Esophagus muscularis mucosa (tissue), 3 donors: ENCODE measurements at regions not wholly inside any gene's neighbourhood (a gene's known extent, or its start where the extent isn't known, plus 50 kb on each side); places are given as distances from the start of the nearest gene placed in this dataset.

Experiments
- POLR2AphosphoS5 ChIP-seq, 2 donors: sonication (generic); formaldehyde crosslinking; IDR thresholded peaks; one replicate each; pipeline ENCODE4 v1.6.1; 2017; ENCODE audit warnings: antibody characterized with exemption in 2 of 2
- TF ChIP-seq, protein P1 (sequence below), 3 experiments: fragments of 200-600 bp in 2 of 3; fragments of 450-650 bp in 1 of 3; sonication (generic) in 2 of 3; IDR thresholded peaks; one replicate each; pipeline ENCODE4 v1.5.1; 2017 to 2019; ENCODE audit warnings: antibody characterized with exemption in 3 of 3, mild to moderate bottlenecking in 2 of 3, moderate library complexity in 1 of 3

DNA sequence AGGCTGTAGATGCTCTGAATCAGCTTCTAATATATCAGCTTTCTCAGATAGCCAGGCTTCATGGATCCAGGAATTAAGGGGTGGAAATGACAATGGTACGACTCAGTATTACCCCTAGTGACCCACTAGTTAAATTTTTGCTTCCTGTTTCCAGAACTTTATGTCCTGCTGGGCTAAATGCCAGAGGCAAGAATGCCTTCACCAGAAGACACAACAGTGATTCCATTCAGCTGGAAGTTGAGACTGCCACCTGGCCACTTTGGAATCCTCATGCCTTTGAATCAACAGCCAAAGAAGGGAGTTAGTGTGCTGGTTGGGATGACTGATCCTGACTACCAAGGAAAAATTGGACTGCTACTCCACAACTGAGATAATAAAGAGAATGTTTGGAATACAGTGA is 239.1 kb downstream of the ASXL3 start:
- TF ChIP-seq, protein P1, sequence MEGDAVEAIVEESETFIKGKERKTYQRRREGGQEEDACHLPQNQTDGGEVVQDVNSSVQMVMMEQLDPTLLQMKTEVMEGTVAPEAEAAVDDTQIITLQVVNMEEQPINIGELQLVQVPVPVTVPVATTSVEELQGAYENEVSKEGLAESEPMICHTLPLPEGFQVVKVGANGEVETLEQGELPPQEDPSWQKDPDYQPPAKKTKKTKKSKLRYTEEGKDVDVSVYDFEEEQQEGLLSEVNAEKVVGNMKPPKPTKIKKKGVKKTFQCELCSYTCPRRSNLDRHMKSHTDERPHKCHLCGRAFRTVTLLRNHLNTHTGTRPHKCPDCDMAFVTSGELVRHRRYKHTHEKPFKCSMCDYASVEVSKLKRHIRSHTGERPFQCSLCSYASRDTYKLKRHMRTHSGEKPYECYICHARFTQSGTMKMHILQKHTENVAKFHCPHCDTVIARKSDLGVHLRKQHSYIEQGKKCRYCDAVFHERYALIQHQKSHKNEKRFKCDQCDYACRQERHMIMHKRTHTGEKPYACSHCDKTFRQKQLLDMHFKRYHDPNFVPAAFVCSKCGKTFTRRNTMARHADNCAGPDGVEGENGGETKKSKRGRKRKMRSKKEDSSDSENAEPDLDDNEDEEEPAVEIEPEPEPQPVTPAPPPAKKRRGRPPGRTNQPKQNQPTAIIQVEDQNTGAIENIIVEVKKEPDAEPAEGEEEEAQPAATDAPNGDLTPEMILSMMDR (IDR thresholded peaks at IDR 0.05): no peak
- no peak for TF ChIP-seq POLR2AphosphoS5 (IDR thresholded peaks at IDR 0.05)
